Suppressor macrophage treated with lipopolysaccharide for 4 hours (primary cell): ENCODE measurements at regions not wholly inside any gene's neighbourhood (a gene's known extent, or its start where the extent isn't known, plus 50 kb on each side); places are given as distances from the start of the nearest gene placed in this dataset.
"Not testable (repeated sequence)": the region's sequence is repeated elsewhere in the genome, so short reads cannot be mapped to it uniquely, and the experiment has no call there.

Experiments
- DNase-seq: peaks from one replicate; pipeline ENCODE4 v3.0.0-alpha.2; 2020

DNA sequence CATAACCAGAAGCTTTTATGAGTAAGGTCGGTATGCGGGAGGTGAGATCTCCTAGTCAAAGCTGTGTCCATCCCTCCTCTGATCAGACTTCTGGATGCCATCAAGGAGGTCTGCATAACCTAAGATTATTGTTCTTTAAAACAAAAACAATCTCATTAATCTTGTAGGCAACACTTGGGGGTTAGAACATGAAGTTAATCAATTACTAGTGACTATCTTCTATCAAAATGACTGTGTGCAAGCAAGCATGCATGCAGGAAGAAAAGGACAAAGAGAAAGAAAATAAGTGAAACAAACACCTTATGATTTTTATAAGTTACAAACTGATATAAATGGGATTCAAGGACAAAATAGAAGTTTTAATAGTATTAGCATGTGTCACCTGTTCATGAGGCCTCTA lies 2435.9 kb upstream of the PCDH20 start:
- DNase-seq = no peak

DNA sequence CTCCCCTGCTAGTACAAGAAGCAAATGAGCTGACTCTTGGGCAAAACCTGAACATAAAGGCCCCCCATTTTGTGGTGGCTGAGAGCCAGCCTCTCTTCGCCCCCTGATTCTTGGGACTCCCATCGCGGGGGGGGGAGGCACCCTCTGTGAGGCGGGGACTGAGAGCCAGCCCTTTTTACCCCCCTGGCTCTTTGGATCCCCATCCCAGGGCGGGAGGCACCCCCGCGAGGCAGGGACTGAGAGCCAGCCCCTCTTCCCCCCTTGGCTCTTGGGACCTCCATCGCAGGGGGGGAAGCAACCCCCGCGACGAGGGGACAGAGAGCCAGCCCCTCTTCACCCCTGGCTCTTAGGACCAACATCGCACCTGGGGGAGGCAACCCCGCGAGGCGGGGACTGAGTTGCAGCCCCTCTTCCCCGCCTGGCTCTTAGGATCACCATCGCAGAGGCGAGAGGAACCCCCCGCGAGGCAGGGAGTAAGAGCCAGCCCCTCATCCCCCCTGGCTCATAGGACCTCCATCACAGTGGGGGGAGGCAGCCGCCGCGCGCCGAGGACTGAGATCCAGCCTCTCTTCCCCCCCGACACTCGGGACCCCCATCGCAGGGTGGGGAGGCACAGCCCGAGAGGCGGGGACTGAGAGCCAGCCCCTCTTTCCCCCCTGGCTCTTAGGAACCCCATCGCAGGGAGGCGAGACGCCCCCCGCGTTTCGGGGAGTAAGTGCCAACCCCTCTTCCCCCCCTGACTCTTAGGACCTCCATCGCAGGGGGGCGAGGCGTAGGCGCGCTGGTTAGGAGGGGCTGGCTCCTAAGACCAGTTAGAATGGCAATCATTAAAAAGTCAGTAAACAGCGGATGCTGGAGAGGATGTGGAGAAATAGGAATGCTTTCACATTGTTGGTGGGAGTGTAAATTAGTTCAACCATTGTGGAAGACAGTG lies 2428.4 kb upstream of the PCDH20 start:
- DNase-seq = no peak

DNA sequence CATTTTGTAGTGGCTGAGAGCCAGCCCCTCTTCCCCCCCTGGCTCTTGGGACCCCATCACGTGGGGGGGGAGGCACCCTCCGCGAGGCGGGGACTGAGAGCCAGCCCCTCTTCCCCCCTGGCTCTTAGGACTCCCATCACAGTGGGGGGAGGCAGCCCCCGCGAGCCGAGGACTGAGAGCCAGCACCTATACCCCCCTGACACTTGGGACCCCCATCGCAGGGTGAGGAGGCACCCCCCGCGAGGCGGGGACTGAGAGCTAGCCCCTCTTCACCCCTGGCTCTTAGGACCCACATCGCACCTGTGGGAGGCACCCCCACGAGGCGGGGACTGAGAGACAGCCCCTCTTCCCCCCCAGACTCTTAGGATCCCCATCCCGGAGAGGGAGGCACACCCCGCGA lies 2426.5 kb upstream of the PCDH20 start:
- no peak for DNase-seq

DNA sequence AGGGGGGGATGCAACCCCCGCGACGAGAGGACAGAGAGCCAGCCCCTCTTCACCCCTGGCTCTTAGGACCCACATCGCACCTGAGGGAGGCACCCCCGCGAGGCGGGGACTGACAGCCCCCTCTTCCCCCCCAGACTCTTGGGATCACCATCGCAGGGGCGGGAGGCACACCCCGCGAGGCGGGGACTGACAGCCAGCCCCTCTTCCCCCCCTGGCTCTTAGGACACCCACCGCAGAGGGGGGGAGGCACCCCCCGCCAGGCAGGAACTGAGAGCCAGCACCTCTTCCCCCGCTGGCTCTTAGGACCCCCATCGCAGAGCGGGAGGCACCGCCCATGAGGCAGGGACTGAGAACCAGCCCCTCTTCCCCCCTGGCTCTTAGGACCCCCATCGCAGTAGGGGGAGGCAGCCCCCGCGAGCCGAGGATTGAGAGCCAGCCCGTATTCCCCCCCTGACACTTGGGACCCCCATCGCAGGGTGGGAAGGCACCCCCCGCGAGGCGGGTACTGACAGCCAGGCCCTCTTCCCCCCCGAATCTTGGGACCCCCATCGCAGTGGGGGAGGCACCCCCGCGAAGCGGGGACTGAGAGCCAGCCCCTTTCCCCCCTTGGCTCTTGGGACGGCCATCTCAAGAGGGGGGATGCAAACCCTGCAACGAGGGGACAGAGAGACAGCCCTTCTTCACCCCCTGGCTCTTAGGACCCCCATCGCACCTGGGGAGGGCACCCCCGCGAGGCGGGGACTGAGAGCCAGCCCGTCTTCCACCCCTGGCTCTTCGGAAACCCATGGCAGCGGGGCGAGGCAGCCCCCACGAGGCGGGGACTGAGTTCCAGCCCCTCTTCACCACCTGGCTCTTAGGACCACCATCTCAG lies 2425.1 kb upstream of the PCDH20 start:
- DNase-seq = no peak

DNA sequence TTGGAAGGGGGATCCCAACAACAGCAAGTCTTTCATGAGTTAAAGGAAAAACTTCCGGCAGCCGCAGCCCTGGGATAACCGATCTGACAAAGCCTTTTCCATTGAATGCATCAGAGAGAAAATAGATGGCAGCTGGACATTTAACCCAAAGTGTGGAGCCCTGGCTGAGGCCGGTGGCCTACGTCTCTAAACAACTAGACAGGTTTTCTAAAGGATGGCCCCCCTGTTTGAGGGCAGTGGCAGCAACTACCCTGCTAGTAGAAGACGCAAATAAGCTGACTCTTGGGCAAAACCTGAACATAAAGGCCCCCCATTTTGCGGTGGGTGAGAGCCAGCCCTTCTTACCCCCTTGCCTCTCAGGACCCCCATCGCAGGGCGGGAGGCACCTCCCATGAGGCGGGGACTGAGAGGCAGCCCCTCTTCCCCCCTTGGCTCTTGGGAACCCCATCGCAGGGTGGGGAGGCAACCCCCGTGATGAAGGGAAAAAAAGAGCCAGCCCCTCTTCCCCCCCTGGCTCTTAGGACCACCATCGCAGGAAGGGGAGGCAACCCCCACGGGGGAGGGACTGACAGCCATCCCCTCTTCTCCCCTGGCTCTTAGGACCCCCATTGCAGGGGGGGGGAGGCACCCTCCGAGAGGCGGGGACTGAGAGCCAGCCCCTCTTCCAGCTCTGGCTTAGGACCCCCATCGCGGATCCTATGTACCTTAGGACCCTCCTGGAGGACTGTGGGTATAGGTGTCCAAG lies 2422.9 kb upstream of the PCDH20 start:
- DNase-seq = no peak

DNA sequence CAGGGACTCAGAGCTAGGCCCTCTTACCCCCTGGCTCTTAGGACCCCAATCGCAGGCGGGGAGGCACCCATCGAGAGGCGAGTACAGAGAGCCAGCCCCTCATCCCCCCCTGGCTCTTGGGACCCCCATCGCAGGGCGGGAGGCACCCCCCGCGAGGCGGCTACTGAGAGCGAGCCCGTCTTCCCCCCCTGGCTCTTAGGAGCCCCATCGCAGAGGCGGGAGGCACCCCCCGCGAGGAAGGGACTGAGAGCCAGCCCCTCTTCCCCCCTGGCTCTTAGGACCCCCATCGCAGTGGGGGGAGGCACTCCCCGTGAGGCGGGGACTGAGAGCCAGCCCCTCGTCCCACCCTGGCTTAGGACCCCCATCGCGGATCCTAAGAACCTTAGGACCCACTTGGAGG lies 2422.1 kb upstream of the PCDH20 start:
- DNase-seq = not testable (repeated sequence)

DNA sequence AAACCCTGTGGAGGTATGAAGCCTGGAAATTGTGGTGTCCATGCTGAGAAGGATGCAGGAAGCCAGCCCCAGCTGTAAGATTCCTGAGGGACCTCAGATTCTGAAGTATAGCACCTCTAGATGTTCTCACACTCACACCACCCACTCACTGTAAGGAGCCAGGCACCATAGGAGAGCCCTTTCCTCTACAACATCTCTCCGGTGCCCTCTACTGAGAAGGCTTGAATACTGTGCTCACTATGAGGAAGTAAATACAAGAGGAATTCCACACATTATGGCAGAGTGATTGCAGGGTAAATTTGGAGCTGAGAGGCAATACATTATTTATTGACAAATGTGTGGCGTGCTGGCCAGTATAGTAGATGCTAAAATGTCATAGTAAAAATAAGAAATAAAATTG lies 2414.0 kb upstream of the PCDH20 start:
- not testable (repeated sequence) for DNase-seq

DNA sequence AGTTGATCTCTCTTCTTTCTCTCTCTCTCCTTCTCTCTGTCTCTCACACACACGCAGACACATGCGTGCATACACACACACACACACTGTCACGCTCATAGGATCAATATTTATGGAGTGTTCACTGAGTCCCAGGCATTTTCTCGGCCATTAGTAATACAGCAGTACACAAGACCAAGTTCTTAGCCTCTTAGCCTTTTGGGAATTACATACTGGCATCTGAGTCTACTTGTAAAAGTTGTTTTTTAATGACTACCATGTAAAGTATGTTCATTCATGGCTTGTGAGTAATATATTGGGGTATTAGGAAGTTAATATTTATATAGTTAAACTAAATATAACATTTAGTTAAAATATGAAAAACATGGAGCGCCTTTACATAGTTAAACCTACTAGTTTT lies 2406.1 kb upstream of the PCDH20 start:
- not testable (repeated sequence) for DNase-seq

DNA sequence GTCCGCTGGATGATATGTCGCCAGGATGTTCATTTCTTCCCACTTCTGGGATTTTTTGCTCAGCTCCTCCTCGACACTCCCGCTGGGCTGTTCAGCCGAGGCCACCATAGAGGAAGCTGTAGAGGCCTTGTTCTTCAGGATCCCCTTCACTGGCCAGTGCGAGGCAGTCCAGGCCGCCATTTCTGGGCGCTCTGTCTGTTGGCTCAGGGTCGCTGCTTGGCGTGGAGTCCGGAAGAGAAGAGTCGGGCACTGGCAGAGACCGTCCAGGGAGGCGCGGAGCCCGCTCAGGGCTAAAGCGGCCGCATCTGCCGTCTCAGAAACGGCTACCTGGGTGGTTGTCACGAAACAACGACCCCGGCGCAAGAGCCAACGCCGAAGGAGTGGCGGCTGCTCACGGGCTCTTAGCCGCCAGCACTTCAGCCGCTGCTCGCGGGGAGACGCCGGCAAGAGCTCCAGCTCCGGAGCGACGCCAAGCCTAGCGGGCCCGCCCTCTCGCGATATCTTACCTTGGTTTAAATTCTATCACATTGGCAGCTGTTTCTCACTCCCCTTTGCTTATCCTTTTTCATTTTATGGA lies 2395.9 kb upstream of the PCDH20 start:
- DNase-seq = not testable (repeated sequence)

DNA sequence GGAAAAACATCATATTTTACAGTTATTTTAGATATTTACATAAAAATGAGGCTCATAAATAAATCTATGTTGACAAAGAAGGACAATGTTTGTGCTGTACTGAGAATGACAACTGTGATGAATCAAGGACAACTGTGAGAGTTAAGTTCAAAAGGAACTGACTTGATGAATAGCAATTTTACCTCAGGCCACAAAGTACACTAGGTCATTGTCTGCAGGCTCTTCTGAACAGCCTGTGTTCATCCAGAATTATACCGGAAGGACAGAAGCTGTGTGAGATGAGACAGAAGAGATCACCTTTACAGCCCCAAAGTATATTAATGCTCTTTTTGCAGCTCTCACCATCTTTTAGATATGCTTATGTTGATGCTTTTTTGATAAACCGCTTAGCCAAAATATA lies 2375.5 kb upstream of the PCDH20 start:
- DNase-seq = not testable (repeated sequence)

DNA sequence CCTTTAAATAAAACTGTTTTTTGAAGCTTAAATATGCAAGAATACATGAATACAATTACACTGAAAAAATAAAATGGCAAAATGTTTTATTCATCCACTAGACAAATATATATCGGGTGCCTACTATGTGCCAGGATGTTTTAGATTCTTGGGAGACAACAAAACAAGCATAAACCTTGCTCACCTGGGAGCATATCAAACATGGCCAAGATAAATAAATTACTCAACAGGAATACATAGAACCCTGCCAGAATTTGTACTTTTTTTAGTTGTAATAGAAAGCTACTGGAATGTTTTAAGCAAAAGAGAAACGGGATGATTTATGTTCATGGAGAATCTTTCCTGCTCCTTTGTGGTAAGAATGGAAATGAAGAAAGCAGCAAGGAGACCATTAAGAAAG lies 2358.5 kb upstream of the PCDH20 start:
- DNase-seq = no peak

DNA sequence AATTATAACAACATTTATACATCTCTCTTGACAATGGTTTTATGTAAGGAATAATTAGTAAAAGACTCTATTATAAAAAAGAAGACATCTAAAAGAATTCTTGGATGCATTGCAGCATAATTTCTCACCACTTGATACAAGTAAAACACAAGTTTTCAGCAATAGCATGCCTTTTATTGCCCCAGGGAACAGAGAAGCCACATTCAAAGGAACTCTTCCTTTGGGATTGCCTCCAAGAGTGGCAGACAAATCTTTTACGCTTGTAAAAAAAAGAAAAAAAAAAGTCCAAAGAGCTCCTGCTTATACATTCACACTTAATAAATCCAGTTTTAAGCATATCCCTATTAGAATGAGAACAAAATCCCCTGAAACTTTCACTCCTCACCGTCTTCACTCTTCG lies 2357.8 kb upstream of the PCDH20 start:
- no peak for DNase-seq

DNA sequence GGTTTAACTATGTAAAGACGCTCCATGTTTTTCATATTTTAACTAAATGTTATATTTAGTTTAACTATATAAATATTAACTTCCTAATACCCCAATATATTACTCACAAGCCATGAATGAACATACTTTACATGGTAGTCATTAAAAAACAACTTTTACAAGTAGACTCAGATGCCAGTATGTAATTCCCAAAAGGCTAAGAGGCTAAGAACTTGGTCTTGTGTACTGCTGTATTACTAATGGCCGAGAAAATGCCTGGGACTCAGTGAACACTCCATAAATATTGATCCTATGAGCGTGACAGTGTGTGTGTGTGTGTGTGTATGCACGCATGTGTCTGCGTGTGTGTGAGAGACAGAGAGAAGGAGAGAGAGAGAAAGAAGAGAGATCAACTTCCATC lies 2342.0 kb upstream of the PCDH20 start:
- not testable (repeated sequence) for DNase-seq

DNA sequence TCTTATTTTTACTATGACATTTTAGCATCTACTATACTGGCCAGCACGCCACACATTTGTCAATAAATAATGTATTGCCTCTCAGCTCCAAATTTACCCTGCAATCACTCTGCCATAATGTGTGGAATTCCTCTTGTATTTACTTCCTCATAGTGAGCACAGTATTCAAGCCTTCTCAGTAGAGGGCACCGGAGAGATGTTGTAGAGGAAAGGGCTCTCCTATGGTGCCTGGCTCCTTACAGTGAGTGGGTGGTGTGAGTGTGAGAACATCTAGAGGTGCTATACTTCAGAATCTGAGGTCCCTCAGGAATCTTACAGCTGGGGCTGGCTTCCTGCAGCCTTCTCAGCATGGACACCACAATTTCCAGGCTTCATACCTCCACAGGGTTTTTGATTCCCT lies 2334.2 kb upstream of the PCDH20 start:
- not testable (repeated sequence) for DNase-seq

DNA sequence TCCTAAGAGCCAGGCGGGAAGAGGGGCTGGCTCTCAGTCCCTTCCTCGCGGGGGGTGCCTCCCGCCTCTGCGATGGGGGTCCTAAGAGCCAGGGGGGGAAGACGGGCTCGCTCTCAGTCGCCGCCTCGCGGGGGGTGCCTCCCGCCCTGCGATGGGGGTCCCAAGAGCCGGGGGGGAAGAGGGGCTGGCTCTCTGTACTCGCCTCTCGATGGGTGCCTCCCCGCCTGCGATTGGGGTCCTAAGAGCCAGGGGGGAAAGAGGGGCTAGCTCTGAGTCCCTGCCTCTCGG lies 2326.1 kb upstream of the PCDH20 start:
- DNase-seq = not testable (repeated sequence)

DNA sequence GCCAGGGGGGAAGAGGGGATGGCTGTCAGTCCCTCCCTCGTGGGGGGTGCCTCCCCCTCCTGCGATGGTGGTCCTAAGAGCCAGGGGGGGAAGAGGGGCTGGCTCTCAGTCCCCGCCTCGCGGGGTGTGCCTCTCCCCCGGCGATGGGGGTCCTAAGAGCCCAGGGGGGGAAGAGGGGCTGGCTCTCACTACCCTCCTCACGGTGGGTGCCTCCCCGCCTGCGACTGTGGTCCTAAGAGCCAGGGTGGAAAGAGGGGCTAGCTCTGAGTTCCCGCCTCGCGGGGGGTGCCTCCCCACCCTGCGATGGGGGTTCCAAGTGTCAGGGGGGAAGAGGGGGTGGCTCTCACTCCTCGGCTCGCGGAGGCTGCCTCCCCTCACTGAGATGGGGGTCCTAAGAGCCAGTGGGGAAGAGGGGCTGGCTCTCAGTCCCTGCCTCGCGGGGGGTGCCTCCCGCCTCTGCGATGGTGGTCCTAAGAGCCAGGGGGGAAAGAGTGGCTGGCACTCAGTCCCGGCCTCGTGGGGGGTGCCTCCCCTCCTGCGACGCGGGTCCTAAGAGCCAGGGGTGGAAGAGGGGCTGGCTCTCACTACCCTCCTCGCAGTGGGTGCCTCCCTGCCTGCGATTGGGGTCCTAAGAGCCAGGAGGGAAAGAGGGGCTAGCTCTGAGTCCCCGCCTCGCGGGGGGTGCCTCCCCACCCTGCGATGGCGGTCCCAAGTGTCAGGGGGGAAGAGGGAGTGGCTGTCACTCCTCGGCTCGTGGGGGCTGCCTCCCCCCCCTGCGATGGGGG lies 2325.6 kb upstream of the PCDH20 start:
- DNase-seq = no peak

DNA sequence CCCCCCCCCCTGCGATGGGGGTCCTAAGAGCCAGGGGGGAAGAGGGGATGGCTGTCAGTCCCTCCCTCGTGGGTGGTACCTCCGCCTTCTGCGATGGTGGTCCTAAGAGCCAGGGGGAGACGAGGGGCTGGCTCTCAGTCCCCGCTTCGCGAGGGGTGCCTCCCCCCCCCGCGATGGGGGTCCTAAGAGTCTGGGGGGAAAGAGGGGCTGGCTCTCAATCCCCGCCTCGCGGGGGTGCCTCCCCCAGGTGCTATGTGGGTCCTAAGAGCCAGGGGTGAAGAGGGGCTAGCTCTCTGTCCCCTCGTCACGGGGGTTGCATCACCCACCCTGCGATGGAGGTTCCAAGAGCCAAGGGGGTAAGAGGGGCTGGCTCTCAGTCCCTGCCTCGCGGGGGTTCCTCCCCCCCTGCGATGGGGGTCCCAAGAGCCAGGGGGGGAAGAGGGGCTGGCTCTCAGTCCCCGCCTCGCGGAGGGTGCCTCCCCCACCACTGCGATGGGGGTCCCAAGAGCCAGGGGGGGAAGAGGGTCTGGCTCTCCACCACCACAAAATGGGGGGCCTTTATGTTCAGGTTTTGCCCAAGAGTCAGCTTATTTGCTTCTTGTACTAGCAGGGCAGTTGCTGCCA lies 2323.6 kb upstream of the PCDH20 start:
- DNase-seq = not testable (repeated sequence)

DNA sequence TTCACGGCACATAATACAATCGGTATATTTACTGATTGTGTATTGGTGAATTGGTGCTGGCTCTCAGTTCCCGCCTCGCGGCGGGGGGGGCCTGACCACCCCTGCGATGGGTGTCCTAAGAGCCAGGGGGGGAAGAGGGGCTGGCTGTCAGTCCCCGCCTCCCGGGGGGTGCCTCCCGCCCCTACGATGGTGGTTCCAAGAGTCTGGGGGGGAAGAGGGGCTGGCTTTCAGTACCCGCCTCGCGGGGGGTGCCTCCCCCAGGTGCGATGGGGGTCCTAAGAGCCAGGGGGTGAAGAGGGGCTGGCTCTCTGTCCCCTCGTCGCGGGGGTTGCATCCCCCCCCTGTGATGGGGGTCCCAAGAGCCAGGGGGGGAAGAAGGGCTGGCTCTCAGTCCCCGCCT lies 2321.8 kb upstream of the PCDH20 start:
- no peak for DNase-seq

DNA sequence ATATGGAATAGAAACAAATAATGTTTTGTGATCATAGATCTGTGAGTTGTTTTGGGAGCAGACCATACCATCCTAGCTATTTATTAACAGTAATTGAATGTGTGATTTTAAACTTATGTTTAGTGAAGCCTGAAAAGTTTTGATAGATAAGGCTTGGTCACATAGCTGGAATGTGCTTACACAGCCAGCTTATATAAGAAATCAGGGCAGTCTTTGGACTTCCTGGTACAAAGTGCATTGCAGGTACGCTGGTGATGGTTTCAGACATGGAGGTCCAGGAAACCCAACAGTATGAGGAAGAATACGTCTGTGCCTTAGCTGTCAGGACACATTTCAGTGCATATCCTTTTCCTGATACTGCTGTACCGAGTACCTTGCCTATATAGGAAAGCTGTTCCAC lies 2316.2 kb upstream of the PCDH20 start:
- no peak for DNase-seq

DNA sequence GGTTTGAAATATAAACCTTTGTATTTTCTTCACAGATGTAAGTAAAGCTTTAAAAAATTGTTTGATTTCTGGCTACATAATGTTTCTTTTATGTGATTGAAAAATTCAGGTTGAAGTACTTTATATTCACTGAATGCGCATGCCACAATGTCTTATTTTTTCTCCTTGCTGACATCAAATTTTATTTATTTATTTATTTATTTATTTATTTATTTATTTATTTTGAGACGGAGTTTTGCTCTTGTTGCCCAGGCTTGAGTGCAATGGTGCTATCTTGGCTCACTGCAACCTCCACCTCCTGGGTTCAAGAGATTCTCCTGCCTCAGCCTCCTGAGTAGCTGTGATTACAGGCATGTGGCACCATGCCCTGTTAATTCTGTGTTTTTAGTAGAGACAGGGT lies 2296.5 kb upstream of the PCDH20 start:
- DNase-seq = not testable (repeated sequence)

DNA sequence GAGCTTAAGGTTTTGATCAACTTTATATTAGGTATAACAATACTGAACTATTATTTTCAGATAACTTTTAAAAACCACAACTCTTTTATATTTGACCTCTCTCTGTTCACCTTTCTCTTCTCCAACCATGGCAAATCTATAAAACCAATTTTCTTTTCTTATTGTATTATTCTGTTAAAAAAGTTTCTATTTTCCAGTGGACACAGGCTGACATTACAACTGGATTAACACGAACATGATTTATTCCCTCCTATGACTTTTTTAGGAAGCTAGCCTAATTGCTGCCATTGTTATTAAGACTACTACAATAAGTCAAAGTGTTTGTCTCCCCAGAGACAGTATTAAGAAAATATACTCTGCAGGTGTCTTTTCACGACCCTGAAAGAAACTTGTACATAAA lies 2291.1 kb upstream of the PCDH20 start:
- DNase-seq = no peak

DNA sequence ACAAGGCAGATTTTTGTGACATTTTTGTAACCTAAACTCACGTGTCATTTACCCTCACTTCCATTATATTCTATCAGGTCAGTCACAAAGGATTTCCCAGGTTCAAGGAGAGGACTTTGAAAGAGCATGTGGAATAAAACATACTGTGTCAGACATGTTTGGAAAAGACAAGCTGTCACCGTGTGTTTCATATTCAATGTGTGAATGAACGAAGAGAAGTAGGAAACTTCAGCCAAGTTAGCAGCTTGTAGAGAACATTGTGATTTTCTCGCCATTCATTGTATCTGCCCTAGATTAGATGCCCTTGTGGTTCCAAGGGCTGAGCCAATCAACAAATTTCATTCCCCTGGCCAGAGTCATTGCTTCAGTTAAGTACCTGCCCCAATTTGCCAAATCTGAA lies 2288.9 kb upstream of the PCDH20 start:
- no peak for DNase-seq
